ENCODE measurements at regions not wholly inside any gene's neighbourhood (a gene's known extent, or its start where the extent isn't known, plus 50 kb on each side); places are given as distances from the start of the nearest gene placed in this dataset.

GRCh38 chr14:104419865-104420505 lies 159.6 kb upstream of the C14orf180 start:
- TF ChIP-seq, protein P1, sequence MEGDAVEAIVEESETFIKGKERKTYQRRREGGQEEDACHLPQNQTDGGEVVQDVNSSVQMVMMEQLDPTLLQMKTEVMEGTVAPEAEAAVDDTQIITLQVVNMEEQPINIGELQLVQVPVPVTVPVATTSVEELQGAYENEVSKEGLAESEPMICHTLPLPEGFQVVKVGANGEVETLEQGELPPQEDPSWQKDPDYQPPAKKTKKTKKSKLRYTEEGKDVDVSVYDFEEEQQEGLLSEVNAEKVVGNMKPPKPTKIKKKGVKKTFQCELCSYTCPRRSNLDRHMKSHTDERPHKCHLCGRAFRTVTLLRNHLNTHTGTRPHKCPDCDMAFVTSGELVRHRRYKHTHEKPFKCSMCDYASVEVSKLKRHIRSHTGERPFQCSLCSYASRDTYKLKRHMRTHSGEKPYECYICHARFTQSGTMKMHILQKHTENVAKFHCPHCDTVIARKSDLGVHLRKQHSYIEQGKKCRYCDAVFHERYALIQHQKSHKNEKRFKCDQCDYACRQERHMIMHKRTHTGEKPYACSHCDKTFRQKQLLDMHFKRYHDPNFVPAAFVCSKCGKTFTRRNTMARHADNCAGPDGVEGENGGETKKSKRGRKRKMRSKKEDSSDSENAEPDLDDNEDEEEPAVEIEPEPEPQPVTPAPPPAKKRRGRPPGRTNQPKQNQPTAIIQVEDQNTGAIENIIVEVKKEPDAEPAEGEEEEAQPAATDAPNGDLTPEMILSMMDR (IDR thresholded peaks at IDR 0.05) = no peak
- TF ChIP-seq POLR2AphosphoS5 (IDR thresholded peaks at IDR 0.05) = no peak

Data from breast epithelium (tissue), 3 donors.